WERI-Rb-1 (cell line): ENCODE measurements at regions not wholly inside any gene's neighbourhood (a gene's known extent, or its start where the extent isn't known, plus 50 kb on each side); places are given as distances from the start of the nearest gene placed in this dataset.

Experiments used
- DNase-seq: peaks from one replicate; pipeline ENCODE4 v3.0.0-alpha.2; 2020
- H3K27ac ChIP-seq: fragments of 250-450 bp; sonication (Bioruptor Pico); 2 replicates; pipeline ENCODE4 v1.5.1; 2020; ENCODE audit warnings: mild to moderate bottlenecking, moderate library complexity
- H3K27me3 ChIP-seq: fragments of 250-450 bp; sonication (Bioruptor Pico); 2 replicates; pipeline ENCODE4 v1.5.1; 2021; ENCODE audit warnings: mild to moderate bottlenecking, low read depth, moderate library complexity; ENCODE audit not compliant: insufficient read depth, severe bottlenecking
- H3K36me3 ChIP-seq: fragments of 250-450 bp; sonication (Bioruptor Pico); 2 replicates; pipeline ENCODE4 v1.5.1; 2020; ENCODE audit warnings: mild to moderate bottlenecking, moderate library complexity
- H3K4me3 ChIP-seq: 2 replicates; pipeline ENCODE4 v1.5.1; 2011; ENCODE audit warnings: low read depth, mild to moderate bottlenecking, control low read depth, low read length
- H3K9me3 ChIP-seq: fragments of 250-450 bp; sonication (Bioruptor Pico); 2 replicates; pipeline ENCODE4 v1.5.1; 2021; ENCODE audit warnings: mild to moderate bottlenecking, moderate library complexity; ENCODE audit not compliant: severe bottlenecking
- TF ChIP-seq, protein P1 (sequence below): IDR thresholded peaks from 2 replicates; pipeline ENCODE4 v1.5.1; 2011; ENCODE audit warnings: low read depth, mild to moderate bottlenecking, control low read depth, inconsistent platforms, low read length

DNA sequence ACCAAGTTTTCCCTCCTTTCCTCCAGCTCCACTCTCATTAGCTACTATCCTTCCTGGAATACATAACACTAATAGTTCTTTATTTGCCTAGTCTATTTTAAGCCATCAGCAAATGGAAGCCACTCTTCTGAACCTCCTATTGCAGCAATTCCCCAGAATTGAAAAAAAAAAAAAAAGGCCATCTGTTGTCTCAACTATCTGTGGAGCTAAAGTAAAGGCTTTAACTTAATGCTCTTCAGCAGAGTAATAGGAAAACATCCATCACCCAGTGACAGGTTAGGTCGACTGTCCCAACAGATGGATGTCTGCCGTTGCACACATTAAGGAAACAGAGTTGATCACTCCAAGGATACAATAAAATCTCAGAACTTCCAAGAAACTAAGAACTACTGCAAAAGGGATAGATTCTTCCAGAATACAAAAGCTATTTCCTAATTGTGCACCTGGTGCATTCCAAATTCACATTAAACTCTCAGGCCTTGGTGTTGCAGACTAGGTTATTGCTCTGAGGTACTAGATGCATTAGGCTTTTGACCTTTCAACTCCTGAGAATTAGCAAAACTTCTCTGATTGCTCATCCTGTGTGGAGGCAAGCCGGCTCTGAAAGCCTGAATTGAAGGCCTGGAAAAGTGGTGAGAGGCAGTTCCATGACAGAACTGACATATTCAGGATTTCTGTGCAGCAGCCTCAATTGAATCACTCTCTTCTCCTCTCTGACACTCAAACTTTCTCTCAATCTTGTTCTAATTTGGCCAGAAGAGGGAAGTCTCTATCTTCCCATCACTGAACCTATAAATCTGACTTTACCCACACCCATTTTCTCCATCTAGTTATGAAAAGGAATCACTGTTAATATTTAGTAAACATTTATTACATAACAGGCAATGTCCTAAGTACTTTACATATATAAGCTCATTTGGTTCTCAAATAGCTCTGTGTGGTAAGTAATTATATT, 238.4 kb upstream of the HMGA2 start:
- TF ChIP-seq, protein P1, sequence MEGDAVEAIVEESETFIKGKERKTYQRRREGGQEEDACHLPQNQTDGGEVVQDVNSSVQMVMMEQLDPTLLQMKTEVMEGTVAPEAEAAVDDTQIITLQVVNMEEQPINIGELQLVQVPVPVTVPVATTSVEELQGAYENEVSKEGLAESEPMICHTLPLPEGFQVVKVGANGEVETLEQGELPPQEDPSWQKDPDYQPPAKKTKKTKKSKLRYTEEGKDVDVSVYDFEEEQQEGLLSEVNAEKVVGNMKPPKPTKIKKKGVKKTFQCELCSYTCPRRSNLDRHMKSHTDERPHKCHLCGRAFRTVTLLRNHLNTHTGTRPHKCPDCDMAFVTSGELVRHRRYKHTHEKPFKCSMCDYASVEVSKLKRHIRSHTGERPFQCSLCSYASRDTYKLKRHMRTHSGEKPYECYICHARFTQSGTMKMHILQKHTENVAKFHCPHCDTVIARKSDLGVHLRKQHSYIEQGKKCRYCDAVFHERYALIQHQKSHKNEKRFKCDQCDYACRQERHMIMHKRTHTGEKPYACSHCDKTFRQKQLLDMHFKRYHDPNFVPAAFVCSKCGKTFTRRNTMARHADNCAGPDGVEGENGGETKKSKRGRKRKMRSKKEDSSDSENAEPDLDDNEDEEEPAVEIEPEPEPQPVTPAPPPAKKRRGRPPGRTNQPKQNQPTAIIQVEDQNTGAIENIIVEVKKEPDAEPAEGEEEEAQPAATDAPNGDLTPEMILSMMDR: no peak
- DNase-seq: peak; percentile 79
- Histone ChIP-seq H3K27ac (peak overlapping the region; percentile 92), H3K27me3 (no peaks in the 10 kb centered on the region), H3K9me3 (peaks cover 8% of the 10 kb centered on the region), H3K4me3 (no peak overlapping the region), H3K36me3 (no peaks in the 10 kb centered on the region)

DNA sequence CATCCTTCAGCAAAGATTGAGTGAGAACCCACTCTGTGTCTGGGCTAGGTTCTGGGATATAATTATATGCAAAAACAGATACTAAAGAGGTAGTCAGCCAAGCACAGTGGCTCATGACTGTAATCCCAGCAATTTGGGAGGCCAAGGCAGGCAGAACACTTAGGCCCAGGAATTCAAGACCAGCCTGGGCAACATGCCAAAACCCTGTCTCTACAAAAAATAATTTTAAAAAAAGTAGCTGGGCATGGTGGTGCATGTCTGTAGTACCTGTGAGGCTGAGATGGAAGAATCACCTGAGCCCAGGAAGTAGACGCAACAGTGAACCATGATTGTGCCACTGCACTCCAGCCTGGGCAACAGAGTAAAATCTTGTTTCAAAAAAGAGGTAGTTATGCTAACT, 237.5 kb upstream of the HMGA2 start:
- TF ChIP-seq, protein P1: no peak

DNA sequence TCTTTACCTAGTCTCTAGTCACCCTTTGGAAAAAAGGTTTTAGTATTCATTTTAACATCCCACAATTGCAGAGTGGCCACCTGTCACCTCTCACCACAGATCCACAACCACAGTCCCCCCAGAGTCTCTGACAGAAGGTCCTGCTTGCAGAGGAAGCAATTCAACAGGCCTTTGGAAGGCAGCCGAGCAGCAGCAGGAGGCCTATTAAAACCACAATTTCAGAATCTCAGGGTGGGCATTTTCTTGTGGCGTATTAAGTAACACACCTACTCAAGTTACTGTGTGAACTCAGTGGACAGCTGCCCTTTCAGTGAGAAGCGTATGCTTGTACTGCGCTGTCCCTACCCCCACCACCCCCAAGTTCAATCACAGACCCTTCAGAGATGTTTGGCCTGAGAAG, 234.0 kb upstream of the HMGA2 start:
- no peak for DNase-seq
- TF ChIP-seq, protein P1: no peak
- Histone ChIP-seq H3K27me3 (no peaks in the 10 kb centered on the region), H3K27ac (no peak overlapping the region; the same call in 1 of the 2 replicates), H3K9me3 (peaks cover 2% of the 10 kb centered on the region), H3K36me3 (no peaks in the 10 kb centered on the region), H3K4me3 (no peak overlapping the region)

More for the DNA sequence above, 237.5 kb upstream of the HMGA2 start:
- no peak overlapping the region for H3K4me3 ChIP-seq
- H3K27me3 ChIP-seq: no peaks in the 10 kb centered on the region
- no peaks in the 10 kb centered on the region for H3K36me3 ChIP-seq
- H3K9me3 ChIP-seq: peaks cover 2% of the 10 kb centered on the region
- DNase-seq: no peak
- peak overlapping the region; percentile 92 for H3K27ac ChIP-seq

DNA sequence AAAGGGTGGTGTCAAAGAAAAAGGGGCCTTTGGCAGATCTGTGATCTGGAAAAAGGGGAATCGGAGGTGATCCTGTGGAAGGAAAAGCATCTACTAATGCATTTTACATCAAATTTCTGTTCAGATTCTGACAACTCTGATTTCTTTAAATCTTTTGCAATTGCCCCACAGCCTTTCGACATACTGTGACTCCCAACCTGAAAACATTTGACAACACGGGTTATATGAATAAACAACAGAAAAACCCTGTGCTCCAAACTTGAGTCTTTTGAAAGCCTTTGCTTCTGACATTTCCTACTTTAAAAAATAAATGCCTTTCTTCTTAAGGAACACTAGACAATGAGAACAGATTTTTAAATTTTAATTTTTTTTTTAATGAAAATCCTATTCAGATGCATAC, 231.9 kb upstream of the HMGA2 start:
- no peak for DNase-seq
- H3K27ac ChIP-seq: no peak overlapping the region
- TF ChIP-seq, protein P1: no peak
- H3K27me3 ChIP-seq: no peaks in the 10 kb centered on the region
- H3K36me3 ChIP-seq: no peaks in the 10 kb centered on the region
- peaks cover 2% of the 10 kb centered on the region for H3K9me3 ChIP-seq
- H3K4me3 ChIP-seq: no peak overlapping the region

DNA sequence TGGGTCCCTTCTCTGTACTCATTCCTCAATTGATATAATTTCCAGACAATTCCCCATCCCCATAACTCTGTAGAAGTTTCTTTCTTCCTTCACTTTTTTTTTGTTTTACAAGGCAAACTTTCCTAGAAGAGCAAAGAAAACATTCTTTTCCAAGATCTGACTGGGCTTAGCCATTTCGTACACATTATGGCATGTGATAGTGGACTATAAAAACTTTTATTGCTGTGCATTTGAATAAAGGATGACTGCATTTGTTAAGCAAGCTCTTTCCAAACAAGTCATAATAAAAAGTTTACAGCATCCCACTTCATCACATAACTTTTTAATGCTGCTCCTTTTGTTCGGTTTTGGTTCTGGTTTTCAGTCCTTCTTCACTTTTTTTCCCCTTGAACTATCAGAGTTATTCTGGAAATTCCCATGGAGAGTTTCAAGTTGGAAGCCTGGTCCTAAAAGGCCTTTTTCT, 231.0 kb upstream of the HMGA2 start:
- Histone ChIP-seq H3K27me3 (no peaks in the 10 kb centered on the region), H3K9me3 (peaks cover 2% of the 10 kb centered on the region), H3K36me3 (no peaks in the 10 kb centered on the region), H3K4me3 (no peak overlapping the region), H3K27ac (no peak overlapping the region)
- DNase-seq: no peak
- TF ChIP-seq, protein P1: no peak

DNA sequence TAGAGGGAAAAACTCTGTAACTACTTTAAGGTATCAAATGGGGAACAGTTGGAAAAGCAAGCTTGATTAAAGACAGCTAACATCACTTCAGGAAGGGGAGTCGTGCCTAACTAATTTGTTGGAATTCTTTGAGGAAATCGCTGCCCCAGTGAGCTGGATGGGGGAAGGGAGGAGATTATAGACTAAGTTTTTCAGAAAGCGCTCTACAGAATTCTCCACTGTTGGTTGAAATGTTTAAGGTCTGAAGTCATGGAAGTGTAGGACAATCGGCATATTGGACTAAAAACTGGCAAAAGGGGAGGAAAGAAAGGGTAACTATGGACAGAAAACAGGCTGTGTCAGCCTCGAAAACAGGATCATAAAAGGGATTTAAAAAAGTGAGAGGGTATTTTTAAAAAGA, 229.9 kb upstream of the HMGA2 start:
- TF ChIP-seq, protein P1: no peak
- Histone ChIP-seq H3K36me3 (no peaks in the 10 kb centered on the region), H3K27ac (no peak overlapping the region), H3K9me3 (peaks cover 2% of the 10 kb centered on the region), H3K27me3 (no peaks in the 10 kb centered on the region), H3K4me3 (no peak overlapping the region)
- DNase-seq: no peak
